Cardiac muscle cell (in vitro differentiated cells and primary cell): ENCODE measurements at regions not wholly inside any gene's neighbourhood (a gene's known extent, or its start where the extent isn't known, plus 50 kb on each side); places are given as distances from the start of the nearest gene placed in this dataset.
"Not testable (repeated sequence)": the region's sequence is repeated elsewhere in the genome, so short reads cannot be mapped to it uniquely, and the experiment has no call there.

Experiments used
- DNase-seq, 2 donors: peaks; one replicate each; pipeline versions ENCODE4 v3.0.0 to v3.0.0-alpha.2; 2010 to 2017; ENCODE audit warnings: low read depth in 1 of 2, low spot score in 1 of 2
- H3K27ac ChIP-seq: fragments of 200-600 bp; sonication (generic); 2 replicates; pipeline ENCODE4 v1.5.1; 2016
- H3K27me3 ChIP-seq: fragments of 200-600 bp; sonication (generic); 2 replicates; pipeline ENCODE4 v1.6.0; 2016; ENCODE audit warnings: control low read depth
- H3K36me3 ChIP-seq: fragments of 200-600 bp; sonication (generic); 2 replicates; pipeline ENCODE4 v1.5.1; 2016; ENCODE audit warnings: control low read depth
- H3K4me1 ChIP-seq: fragments of 200-600 bp; sonication (generic); 2 replicates; pipeline ENCODE4 v1.8.1; 2017; ENCODE audit warnings: low read depth, mild to moderate bottlenecking, mixed run types
- H3K4me3 ChIP-seq: fragments of 200-600 bp; sonication (generic); 2 replicates; pipeline ENCODE4 v1.5.1; 2016; ENCODE audit warnings: mild to moderate bottlenecking
- H3K9me3 ChIP-seq: fragments of 200-600 bp; sonication (generic); 2 replicates; pipeline ENCODE4 v1.5.1; 2017; ENCODE audit warnings: low read depth, mild to moderate bottlenecking, control low read depth
- CTCF ChIP-seq: IDR thresholded peaks from 2 replicates; pipeline ENCODE4 v1.5.1; 2012; ENCODE audit warnings: low read depth, mild to moderate bottlenecking, low read length

- Histone ChIP-seq H3K4me1 (no peaks in the 10 kb centered on the region), H3K4me3 (no peak overlapping the region), H3K27ac (no peak overlapping the region), H3K36me3 (no peaks in the 10 kb centered on the region), H3K27me3 (no peaks in the 10 kb centered on the region), H3K9me3 (no peaks in the 10 kb centered on the region)
- no peak for DNase-seq
- no peak for TF ChIP-seq CTCF
Observed at GRCh38 chr7:13604178-13604577, 385.3 kb downstream of the ETV1 start.

- no peak for DNase-seq
- Histone ChIP-seq H3K27me3 (no peaks in the 10 kb centered on the region), H3K36me3 (no peaks in the 10 kb centered on the region), H3K27ac (no peak overlapping the region), H3K9me3 (no peaks in the 10 kb centered on the region), H3K4me3 (no peak overlapping the region), H3K4me1 (no peaks in the 10 kb centered on the region)
- no peak for TF ChIP-seq CTCF
Observed at GRCh38 chr7:13610372-13610771, 379.1 kb downstream of the ETV1 start.

GRCh38 chr7:13615679-13616078 is 373.8 kb downstream of the ETV1 start:
- H3K4me3 ChIP-seq = no peak overlapping the region
- no peaks in the 10 kb centered on the region for H3K9me3 ChIP-seq
- H3K27me3 ChIP-seq = no peaks in the 10 kb centered on the region
- DNase-seq = no peak
- H3K27ac ChIP-seq = no peak overlapping the region
- H3K36me3 ChIP-seq = no peaks in the 10 kb centered on the region
- no peak for TF ChIP-seq CTCF
- no peaks in the 10 kb centered on the region for H3K4me1 ChIP-seq

- H3K9me3 ChIP-seq = no peaks in the 10 kb centered on the region
- H3K4me3 ChIP-seq = no peak overlapping the region
- DNase-seq = no peak
- no peak overlapping the region for H3K27ac ChIP-seq
- no peaks in the 10 kb centered on the region for H3K36me3 ChIP-seq
- no peak for TF ChIP-seq CTCF
- H3K27me3 ChIP-seq = no peaks in the 10 kb centered on the region
- no peaks in the 10 kb centered on the region for H3K4me1 ChIP-seq
Observed at GRCh38 chr7:13627455-13627854, 362.0 kb downstream of the ETV1 start.

GRCh38 chr7:13628239-13629001 is 361.0 kb downstream of the ETV1 start:
- Histone ChIP-seq H3K27me3 (no peaks in the 10 kb centered on the region), H3K9me3 (no peaks in the 10 kb centered on the region), H3K4me3 (no peak overlapping the region), H3K36me3 (no peaks in the 10 kb centered on the region), H3K4me1 (no peaks in the 10 kb centered on the region), H3K27ac (no peak overlapping the region)
- TF ChIP-seq CTCF = no peak
- DNase-seq = peak in 1 of 2 donors; percentile 29

- H3K4me3 ChIP-seq, H3K4me1 ChIP-seq, H3K27ac ChIP-seq, H3K27me3 ChIP-seq, H3K9me3 ChIP-seq, H3K36me3 ChIP-seq, DNase-seq: not testable (repeated sequence)
Observed at GRCh38 chr7:13631207-13632049, 358.0 kb downstream of the ETV1 start.
